KOPT-K1 (cell line): ENCODE measurements at regions not wholly inside any gene's neighbourhood (a gene's known extent, or its start where the extent isn't known, plus 50 kb on each side); places are given as distances from the start of the nearest gene placed in this dataset.
"Not testable (repeated sequence)": the region's sequence is repeated elsewhere in the genome, so short reads cannot be mapped to it uniquely, and the experiment has no call there.

Experiments used
- H3K27ac ChIP-seq: fragments of 200-600 bp; sonication (generic); 2 replicates; pipeline ENCODE4 v1.5.1; 2016; ENCODE audit warnings: antibody characterized with exemption, mild to moderate bottlenecking, low read depth, low read length; ENCODE audit not compliant: poor library complexity, severe bottlenecking
- H3K36me3 ChIP-seq: fragments of 200-600 bp; sonication (generic); 2 replicates; pipeline ENCODE4 v1.5.1; 2017; ENCODE audit warnings: antibody characterized with exemption, mild to moderate bottlenecking, low read length, moderate library complexity; ENCODE audit not compliant: insufficient read depth
- H3K9me3 ChIP-seq: fragments of 200-600 bp; sonication (generic); 2 replicates; pipeline ENCODE4 v1.5.1; 2017; ENCODE audit warnings: antibody characterized with exemption, low read length, mild to moderate bottlenecking; ENCODE audit not compliant: insufficient read depth, poor library complexity, severe bottlenecking

DNA sequence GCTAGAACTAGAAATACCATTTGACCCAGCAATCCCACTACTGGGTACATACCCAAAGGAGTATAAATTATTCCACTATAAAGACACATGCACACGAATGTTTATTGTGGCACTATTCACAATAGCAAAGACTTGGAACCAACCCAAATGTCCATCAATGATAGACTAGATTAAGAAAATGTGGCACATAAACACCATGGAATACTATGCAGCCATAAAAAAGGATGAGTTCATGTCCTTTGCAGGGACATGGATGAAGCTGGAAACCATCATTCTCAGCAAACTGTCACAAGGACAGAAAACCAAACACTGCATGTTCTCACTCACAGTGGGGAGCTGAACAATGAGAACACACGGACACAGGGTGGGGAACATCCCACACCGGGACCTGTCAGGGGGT is 207.8 kb upstream of the CCDC196 start:
- H3K36me3 ChIP-seq, H3K27ac ChIP-seq, H3K9me3 ChIP-seq: not testable (repeated sequence)

DNA sequence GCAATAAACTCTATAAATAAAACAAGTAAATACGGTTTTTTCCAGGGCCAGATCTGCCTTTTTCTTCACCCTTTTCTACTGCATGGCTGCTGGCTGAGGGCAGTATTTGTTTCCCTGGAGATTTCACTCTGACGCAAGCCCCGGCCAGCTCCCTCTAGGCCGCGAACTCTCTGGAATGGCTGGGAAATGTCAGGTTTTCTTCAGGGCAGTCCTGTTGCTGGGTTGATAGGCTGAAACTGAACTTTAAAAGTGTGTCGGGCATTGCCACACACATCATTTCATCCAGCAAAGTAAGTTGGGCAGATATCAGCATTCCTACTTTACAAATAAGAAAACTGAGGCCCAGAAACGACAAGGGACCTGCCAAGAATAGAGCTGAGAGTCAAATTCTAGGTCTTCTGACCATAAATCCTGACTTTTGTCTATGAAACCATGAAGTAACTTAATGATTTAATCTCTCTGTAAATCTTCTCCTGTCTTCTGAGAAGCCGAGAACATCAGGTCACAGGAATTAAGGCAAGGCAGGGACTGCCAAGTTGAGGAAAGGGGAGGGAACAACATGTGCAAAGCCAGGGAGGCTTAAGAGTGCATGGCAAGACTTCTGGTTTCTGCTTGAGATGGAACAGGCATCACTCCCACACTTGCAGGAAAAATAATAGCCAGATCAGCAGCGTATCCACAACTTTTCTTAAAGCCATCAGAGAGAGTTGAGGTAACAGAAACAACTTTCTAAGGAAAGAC is 205.0 kb upstream of the CCDC196 start:
- Histone ChIP-seq H3K9me3 (no peaks in the 10 kb centered on the region), H3K36me3 (no peaks in the 10 kb centered on the region), H3K27ac (no peak overlapping the region)

DNA sequence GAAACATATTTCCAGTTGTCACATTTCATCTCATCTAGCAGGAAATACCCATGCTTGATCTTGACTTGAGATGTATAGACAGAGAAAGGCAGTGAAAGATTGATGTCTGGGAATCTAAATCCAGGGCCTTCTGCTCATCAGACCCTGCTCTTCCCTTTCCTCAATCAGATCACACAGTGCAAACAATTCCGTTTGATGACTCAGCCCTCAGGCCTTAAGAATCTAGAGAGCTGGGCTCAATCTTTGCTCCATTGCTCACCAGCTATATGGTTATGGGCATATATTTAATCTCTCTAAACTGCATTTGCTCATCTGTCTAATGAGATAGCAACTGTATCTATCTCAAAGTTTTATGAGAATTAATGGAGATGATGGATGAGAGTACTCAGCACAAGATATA is 201.8 kb upstream of the CCDC196 start:
- H3K36me3 ChIP-seq = no peaks in the 10 kb centered on the region
- H3K9me3 ChIP-seq = peaks cover 5% of the 10 kb centered on the region
- H3K27ac ChIP-seq = no peak overlapping the region

DNA sequence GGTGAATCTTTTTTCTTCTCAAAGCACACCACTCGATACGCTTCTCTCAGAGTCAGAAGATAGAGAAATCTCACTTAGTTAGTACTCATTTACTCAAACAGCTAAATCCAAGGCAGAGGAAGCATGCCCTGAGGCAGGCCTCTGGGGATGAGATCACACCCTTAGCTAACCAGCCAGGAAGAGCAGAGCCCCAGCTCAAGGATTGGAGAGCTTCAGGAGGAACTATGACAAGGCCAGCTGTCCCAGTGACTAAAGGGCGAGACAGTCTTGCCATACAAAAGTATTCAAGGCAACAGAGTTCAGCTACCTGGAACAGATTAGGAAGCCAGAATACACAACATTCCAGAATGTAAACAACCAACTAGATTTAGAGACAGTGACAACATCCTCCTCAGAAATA is 197.7 kb upstream of the CCDC196 start:
- peaks cover 5% of the 10 kb centered on the region for H3K9me3 ChIP-seq
- no peaks in the 10 kb centered on the region for H3K36me3 ChIP-seq
- no peak overlapping the region for H3K27ac ChIP-seq

DNA sequence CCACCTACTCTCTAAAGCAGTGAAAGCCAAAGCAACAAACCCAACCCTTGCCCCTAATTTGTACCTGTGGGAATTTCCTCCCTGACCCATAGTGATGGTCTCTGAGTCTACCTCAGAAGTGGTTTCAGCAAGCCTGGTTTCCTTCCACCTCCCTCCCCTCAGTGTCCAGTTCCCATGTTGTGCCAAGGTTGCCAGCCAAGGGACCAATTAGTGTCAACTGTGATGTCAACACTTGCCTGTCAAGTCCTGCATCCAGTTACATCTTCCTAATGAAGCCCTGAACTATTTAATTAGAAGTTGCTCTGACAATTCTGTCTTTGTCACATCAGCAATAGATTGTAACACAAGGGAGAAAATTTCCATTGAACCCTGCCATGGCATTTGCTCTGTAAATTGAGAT is 194.4 kb upstream of the CCDC196 start:
- H3K27ac ChIP-seq = no peak overlapping the region
- peaks cover 5% of the 10 kb centered on the region for H3K9me3 ChIP-seq
- H3K36me3 ChIP-seq = no peaks in the 10 kb centered on the region

DNA sequence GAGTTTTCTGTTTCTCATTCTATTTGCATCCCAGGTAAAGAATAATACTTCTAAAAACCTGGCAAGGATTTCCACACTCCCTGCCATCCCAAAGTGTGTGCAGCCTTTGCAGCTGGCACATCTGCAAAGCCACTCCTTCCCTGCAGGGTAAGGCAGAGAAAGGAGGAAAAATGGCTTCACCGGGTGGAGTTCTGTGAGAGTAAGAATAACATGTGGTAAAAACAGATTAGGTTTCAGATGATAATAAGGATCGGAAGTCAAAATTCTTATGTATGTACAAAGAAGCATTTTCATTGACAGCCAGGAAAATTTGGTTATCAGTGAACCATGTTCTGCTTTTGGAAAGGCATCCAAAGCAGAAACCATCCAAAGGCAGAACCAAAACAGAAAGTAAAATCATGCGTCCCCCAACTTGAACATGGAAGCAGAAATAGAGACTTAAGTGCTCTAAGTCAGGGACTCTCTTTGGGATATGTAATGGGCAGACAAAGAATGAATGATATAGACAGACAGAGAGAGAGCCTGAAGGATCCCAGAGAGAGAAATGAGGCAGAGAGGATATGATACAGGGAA is 192.6 kb upstream of the CCDC196 start:
- H3K9me3 ChIP-seq = peaks cover 2% of the 10 kb centered on the region
- no peak overlapping the region for H3K27ac ChIP-seq
- no peaks in the 10 kb centered on the region for H3K36me3 ChIP-seq

DNA sequence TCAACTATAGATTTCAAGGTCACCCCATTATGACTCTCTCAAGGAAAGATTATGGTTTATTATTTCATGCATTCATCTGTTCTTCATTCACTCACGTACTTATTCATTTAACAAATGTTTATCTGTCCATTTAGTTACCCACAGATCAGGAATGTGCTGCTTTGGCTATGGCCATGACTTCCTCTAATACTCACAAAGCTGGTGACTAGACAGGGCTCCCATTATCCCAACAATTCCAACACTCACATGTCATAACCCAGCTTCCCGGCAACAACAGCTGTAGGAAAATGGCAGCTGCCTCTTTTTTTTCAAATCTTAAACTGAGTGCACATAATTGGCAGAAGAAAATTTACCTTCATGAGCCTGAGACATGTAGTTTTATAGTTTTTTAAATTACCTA is 190.8 kb upstream of the CCDC196 start:
- H3K36me3 ChIP-seq = no peaks in the 10 kb centered on the region
- no peaks in the 10 kb centered on the region for H3K9me3 ChIP-seq
- H3K27ac ChIP-seq = no peak overlapping the region

DNA sequence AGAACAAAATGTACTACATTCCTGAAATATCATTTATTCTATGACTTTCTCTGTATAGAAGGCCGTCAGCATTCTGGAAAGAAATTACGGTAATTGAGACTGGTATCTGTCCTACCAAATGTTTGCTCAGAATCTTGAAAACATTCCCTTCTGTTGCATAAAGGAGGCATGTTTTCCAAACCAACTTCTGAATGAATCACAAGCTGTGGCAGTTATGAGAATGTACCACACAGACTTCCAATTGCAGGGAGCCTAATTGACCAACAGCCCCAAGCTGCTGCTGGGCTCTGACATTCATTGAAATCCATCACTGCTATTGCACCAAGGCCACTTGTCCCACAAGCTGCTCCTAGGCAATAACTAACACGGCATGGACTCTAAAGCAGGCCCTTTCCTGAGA is 185.3 kb upstream of the CCDC196 start:
- no peaks in the 10 kb centered on the region for H3K9me3 ChIP-seq
- no peak overlapping the region for H3K27ac ChIP-seq
- H3K36me3 ChIP-seq = no peaks in the 10 kb centered on the region

DNA sequence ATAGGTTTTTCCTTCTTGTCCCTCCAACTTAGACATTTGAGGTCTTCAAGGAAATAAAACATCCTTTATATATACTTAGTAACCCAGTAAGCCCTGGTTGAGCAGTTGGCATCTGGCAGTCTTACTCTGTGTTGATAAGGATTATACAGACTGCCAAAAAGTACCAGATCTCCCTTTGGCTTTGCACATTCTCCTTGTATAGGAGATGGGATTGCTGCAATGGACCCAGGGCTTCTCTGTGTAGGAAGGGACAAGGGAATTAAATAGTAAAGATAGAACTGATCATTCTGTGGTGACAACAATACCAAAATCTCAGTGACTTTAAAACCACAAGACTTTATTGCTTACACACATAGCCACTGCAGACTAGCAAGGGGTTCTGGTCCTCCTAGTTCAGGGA is 180.1 kb upstream of the CCDC196 start:
- H3K36me3 ChIP-seq = no peaks in the 10 kb centered on the region
- H3K27ac ChIP-seq = no peak overlapping the region

DNA sequence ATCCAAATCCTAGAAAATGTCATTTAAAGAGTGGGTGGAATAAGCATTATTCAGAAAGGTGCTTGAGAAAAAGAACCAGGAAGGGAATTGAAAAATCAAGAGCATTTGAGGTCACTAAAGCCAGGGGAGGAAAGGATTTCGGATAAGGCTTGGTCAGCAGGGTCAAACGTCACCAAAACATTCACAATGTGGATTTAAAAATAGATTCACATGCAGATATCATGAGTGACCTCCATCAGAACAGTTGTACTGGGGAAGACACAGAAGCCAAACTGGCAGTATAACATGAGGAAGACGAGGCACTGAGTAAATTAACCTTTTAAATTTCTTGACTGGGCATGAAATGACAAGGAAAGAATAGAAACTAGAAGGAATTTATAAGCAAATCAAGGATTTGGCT is 175.1 kb upstream of the CCDC196 start:
- H3K27ac ChIP-seq = no peak overlapping the region
- H3K36me3 ChIP-seq = no peaks in the 10 kb centered on the region
- no peaks in the 10 kb centered on the region for H3K9me3 ChIP-seq

More for the DNA sequence above, 180.1 kb upstream of the CCDC196 start:
- H3K9me3 ChIP-seq = no peaks in the 10 kb centered on the region

DNA sequence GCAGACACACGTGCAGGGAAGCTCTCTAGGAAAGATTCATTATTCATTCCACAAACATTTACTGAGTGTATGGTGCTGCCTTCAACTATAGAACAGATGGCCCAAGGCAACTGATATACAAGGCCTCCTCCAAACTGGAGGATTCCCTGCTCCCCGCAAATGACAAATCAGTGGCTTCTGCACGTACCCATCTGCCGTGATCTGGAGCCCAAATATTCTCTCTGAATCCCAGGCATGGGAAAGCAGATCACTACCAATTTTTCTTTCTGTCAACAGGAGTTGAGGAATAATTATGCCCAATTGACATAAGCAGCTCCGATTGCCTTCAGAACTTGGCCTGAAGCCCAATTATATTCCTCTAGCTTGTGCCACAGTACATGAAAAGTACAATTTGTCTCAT is 174.2 kb upstream of the CCDC196 start:
- Histone ChIP-seq H3K9me3 (peaks cover 5% of the 10 kb centered on the region), H3K27ac (no peak overlapping the region), H3K36me3 (no peaks in the 10 kb centered on the region)

DNA sequence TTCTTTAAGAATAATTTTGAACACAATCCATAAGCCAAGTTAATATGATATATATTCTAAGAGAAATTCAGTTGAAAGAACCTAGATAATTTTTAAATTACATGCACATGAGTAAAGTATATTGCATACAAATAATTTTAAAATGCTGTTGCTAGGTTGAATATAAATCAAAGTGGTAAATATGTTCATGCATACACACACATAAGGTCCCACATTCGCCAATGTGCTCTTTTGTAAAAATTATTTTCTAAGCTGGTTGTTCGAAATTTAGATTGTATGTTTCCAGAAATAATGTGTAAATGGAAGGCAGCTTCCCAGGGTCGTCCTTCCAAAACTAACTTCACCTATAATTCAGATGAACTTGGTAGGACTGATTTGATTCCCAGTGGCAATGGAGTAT is 173.7 kb upstream of the CCDC196 start:
- Histone ChIP-seq H3K27ac (no peak overlapping the region), H3K36me3 (no peaks in the 10 kb centered on the region), H3K9me3 (peaks cover 10% of the 10 kb centered on the region)

DNA sequence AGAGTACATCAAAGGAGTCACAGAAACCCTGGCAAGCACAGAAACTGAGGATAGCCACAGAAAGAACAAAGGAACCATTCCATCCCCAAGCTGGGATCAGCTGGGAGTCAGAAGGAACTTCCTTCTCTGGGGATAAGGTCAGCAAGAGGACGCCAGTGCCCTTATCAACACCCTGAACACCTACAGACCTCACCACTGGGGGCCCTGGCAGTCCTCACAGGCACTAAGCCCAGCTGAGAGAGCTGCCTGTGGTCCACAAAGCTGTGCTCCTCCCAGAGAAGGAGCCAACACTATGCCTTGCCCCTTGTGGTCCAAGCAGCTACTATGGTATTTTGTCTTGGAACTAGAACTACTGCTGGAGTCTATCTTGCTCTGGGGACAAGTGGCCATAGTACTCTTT is 171.1 kb upstream of the CCDC196 start:
- Histone ChIP-seq H3K36me3 (no peaks in the 10 kb centered on the region), H3K9me3 (peaks cover 22% of the 10 kb centered on the region), H3K27ac (no peak overlapping the region)

DNA sequence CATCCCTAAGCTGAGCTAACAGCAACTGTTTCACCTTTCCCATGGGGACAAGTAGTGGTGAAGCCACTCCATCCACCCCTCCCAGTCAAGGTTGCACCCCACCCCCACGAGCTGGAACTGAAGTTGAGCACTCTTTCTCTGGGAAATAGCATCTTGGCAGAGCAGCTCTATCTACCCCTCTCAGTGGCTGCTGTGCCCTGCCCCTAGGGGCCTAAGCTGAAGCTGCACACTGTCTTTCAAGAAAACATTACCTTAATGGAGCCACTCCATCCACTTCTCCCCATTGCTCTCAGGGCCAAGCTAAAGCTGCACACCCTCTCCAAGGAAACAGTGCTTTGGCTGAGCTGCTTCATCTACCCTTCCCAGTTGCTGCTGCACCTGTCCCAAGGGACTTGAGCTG is 170.6 kb upstream of the CCDC196 start:
- H3K27ac ChIP-seq = no peak overlapping the region
- H3K36me3 ChIP-seq = no peaks in the 10 kb centered on the region
- H3K9me3 ChIP-seq = peaks cover 22% of the 10 kb centered on the region

DNA sequence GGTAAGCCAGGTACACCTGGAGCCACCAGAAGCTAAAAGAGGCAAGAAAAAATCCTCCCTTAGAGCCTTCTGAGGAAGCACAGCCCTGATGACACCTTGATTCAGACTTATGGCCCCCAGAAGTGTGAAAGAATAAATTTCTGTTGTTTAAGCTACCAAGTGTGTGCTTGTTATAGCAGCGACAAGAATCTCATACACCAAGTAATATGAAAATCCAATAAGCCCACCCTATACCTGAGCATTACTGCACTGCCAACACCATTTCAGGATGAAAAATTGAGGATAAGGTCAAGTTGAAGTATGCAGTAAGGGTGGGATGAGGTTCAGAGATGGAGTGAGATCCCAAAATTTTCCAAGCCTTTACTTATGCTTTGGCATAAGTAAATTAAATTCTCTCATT is 163.6 kb upstream of the CCDC196 start:
- Histone ChIP-seq H3K36me3 (no peaks in the 10 kb centered on the region), H3K9me3 (peaks cover 11% of the 10 kb centered on the region), H3K27ac (no peak overlapping the region)

DNA sequence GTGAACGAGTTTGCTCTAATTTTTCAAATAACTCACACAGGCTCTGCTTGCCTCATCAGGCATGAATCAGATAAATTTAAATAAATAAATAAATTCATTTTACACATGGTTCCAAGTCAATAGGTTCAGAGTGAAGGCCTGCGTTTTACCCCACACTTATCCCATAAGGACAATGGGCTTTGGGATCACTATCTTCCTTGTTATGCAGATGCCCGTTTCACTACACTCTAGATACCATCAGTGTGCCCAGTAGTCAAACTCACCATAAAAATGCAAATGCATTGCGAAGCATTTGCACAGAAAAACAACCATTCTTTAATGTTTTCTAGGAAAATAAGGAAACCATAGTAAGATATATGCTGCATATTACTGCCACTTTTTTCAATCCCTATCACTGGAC is 155.9 kb upstream of the CCDC196 start:
- no peak overlapping the region for H3K27ac ChIP-seq
- H3K9me3 ChIP-seq = no peaks in the 10 kb centered on the region
- H3K36me3 ChIP-seq = no peaks in the 10 kb centered on the region
